ENCODE measurements at regions not wholly inside any gene's neighbourhood (a gene's known extent, or its start where the extent isn't known, plus 50 kb on each side); places are given as distances from the start of the nearest gene placed in this dataset.

GRCh38 chr1:78339490-78339889 lies 151.3 kb upstream of the PTGFR start:
- peak; percentile 81 for DNase-seq
- H3K9me3 ChIP-seq (ENCODE audit: low read length): no peaks in the 10 kb centered on the region
- H4K20me1 ChIP-seq (ENCODE audit: low read length): no peaks in the 10 kb centered on the region
- POLR2A ChIA-PET (ENCODE audit: unreplicated experiment): no interaction called here
- H3F3A ChIP-seq (ENCODE audit: low read length, unreplicated experiment): peaks cover 11% of the 10 kb centered on the region
- ATAC-seq: peak; percentile 57
- no peaks in the 10 kb centered on the region for H3K36me3 ChIP-seq (ENCODE audit: low read depth, low read length)
- peaks cover 24% of the 10 kb centered on the region for H3K4me1 ChIP-seq (ENCODE audit: insufficient read depth, low read length)
- BruUV-seq (replicated peaks): TSS peak; percentile 97
- peak overlapping the region; percentile 98 for H3K27ac ChIP-seq (ENCODE audit: low read length)
- H3K79me2 ChIP-seq (ENCODE audit: low read length): no peaks in the 10 kb centered on the region
- H3K4me2 ChIP-seq (ENCODE audit: low read length): peak overlapping the region; percentile 61
- H3K9me2 ChIP-seq (replicated peaks; ENCODE audit: low read length): no peaks in the 10 kb centered on the region
- peak overlapping the region; percentile 72 for H3K9ac ChIP-seq (ENCODE audit: low read length)
- no peak for TF ChIP-seq CTCF (conservative IDR thresholded peaks at IDR 0.05; ENCODE audit: low read depth, low read length)
- no peak for TF ChIP-seq EZH2phosphoT487 (IDR thresholded peaks at IDR 0.05; ENCODE audit: borderline replicate concordance, low read length)
- no peak for TF ChIP-seq EZH2 (IDR thresholded peaks at IDR 0.05; ENCODE audit: low read length, unreplicated experiment)
- H3K4me3 ChIP-seq (ENCODE audit: low read length): peak overlapping the region; percentile 17; the same call in 1 of the 2 replicates
- intact Hi-C loops (cut with micrococcal nuclease): no loop called here
- no peaks in the 10 kb centered on the region for H3K27me3 ChIP-seq (ENCODE audit: low read length)
- no peak overlapping the region for H2AFZ ChIP-seq (ENCODE audit: low read length)
- CTCF ChIA-PET: no interaction called here

GRCh38 chr1:78340006-78340405 lies 150.8 kb upstream of the PTGFR start:
- Histone ChIP-seq H4K20me1 (ENCODE audit: low read length) (no peaks in the 10 kb centered on the region), H3K9ac (ENCODE audit: low read length) (peak overlapping the region; percentile 72), H3K79me2 (ENCODE audit: low read length) (no peaks in the 10 kb centered on the region), H3K36me3 (ENCODE audit: low read depth, low read length) (no peaks in the 10 kb centered on the region), H3K4me1 (ENCODE audit: insufficient read depth, low read length) (peaks cover 24% of the 10 kb centered on the region), H3K27me3 (ENCODE audit: low read length) (no peaks in the 10 kb centered on the region), H2AFZ (ENCODE audit: low read length) (no peak overlapping the region), H3K9me2 (replicated peaks; ENCODE audit: low read length) (no peaks in the 10 kb centered on the region), H3K9me3 (ENCODE audit: low read length) (no peaks in the 10 kb centered on the region), H3K4me3 (ENCODE audit: low read length) (peak overlapping the region; percentile 17; the same call in 1 of the 2 replicates), H3F3A (ENCODE audit: low read length, unreplicated experiment) (peaks cover 11% of the 10 kb centered on the region), H3K4me2 (ENCODE audit: low read length) (peak overlapping the region; percentile 61), H3K27ac (ENCODE audit: low read length) (peak overlapping the region; percentile 98)
- ATAC-seq (peak; percentile 93), DNase-seq (peak; percentile 90)
- CTCF ChIA-PET: no interaction called here
- intact Hi-C loops (cut with micrococcal nuclease): loop anchor here (1.0 to 5.0 kb wide), 6 partner anchors 85 to 208 kb away; no protein-coding TSS in a partner anchor
- POLR2A ChIA-PET (ENCODE audit: unreplicated experiment): interaction anchor here (0.6 kb wide), 1 partner anchor 358 kb away, joined by 4 read pairs; no protein-coding TSS in a partner anchor
- TF ChIP-seq EZH2 (IDR thresholded peaks at IDR 0.05; ENCODE audit: low read length, unreplicated experiment): no peak
- no TSS peak for BruUV-seq (replicated peaks)

- no TSS peak for BruUV-seq (replicated peaks)
- Histone ChIP-seq H3K36me3 (ENCODE audit: low read depth, low read length) (no peaks in the 10 kb centered on the region), H3K27me3 (ENCODE audit: low read length) (no peaks in the 10 kb centered on the region), H3K4me1 (ENCODE audit: insufficient read depth, low read length) (peaks cover 10% of the 10 kb centered on the region; the same call in 1 of the 2 replicates), H4K20me1 (ENCODE audit: low read length) (no peaks in the 10 kb centered on the region), H2AFZ (ENCODE audit: low read length) (no peak overlapping the region), H3K27ac (ENCODE audit: low read length) (no peak overlapping the region), H3K9me2 (replicated peaks; ENCODE audit: low read length) (no peaks in the 10 kb centered on the region), H3F3A (ENCODE audit: low read length, unreplicated experiment) (no peaks in the 10 kb centered on the region), H3K4me2 (ENCODE audit: low read length) (no peak overlapping the region), H3K9ac (ENCODE audit: low read length) (no peak overlapping the region), H3K4me3 (ENCODE audit: low read length) (no peak overlapping the region), H3K79me2 (ENCODE audit: low read length) (no peaks in the 10 kb centered on the region), H3K9me3 (ENCODE audit: low read length) (no peaks in the 10 kb centered on the region)
- ATAC-seq: no peak
- ChIA-PET CTCF (no interaction called here), POLR2A (ENCODE audit: unreplicated experiment) (no interaction called here)
- intact Hi-C loops (cut with micrococcal nuclease): loop anchor here (5.0 kb wide), 1 partner anchor 94 kb away; no protein-coding TSS in a partner anchor
- TF ChIP-seq EZH2phosphoT487 (IDR thresholded peaks at IDR 0.05; ENCODE audit: borderline replicate concordance, low read length) (no peak), EZH2 (IDR thresholded peaks at IDR 0.05; ENCODE audit: low read length, unreplicated experiment) (no peak), CTCF (conservative IDR thresholded peaks at IDR 0.05; ENCODE audit: low read depth, low read length) (no peak)
- DNase-seq: no peak
Observed at GRCh38 chr1:78348496-78349284, 142.1 kb upstream of the PTGFR start.

Measured in PC-3 (cell line).